OCI-LY1 (cell line): ENCODE measurements at regions not wholly inside any gene's neighbourhood (a gene's known extent, or its start where the extent isn't known, plus 50 kb on each side); places are given as distances from the start of the nearest gene placed in this dataset.

Experiments
- H2AFZ ChIP-seq: fragments of 200-600 bp; sonication (generic), shearing (Covaris generic); 2 replicates; pipeline ENCODE4 v1.6.0; 2014; ENCODE audit warnings: antibody characterized with exemption, mild to moderate bottlenecking, low read length
- H3F3A ChIP-seq: fragments of 200-600 bp; sonication (generic), shearing (Covaris generic); 2 replicates; pipeline ENCODE4 v1.6.0; 2014; ENCODE audit warnings: mild to moderate bottlenecking, antibody characterized with exemption, low read length, moderate library complexity; ENCODE audit not compliant: insufficient read depth
- H3K27ac ChIP-seq: fragments of 200-600 bp; sonication (generic); 2 replicates; pipeline ENCODE4 v1.5.1; 2014; ENCODE audit warnings: low read length, mixed run types, mild to moderate bottlenecking, low read depth; ENCODE audit not compliant: poor library complexity, severe bottlenecking
- H3K27me3 ChIP-seq: fragments of 200-600 bp; sonication (generic); 2 replicates; pipeline ENCODE4 v1.6.0; 2014; ENCODE audit warnings: antibody characterized with exemption, mild to moderate bottlenecking, low read length, moderate library complexity; ENCODE audit not compliant: insufficient read depth
- H3K36me3 ChIP-seq: fragments of 200-600 bp; sonication (generic); 2 replicates; pipeline ENCODE4 v1.6.1; 2014; ENCODE audit warnings: mild to moderate bottlenecking, antibody characterized with exemption, low read length, moderate library complexity, mixed read lengths; ENCODE audit not compliant: insufficient read depth
- H3K4me1 ChIP-seq: fragments of 200-600 bp; sonication (generic); 2 replicates; pipeline ENCODE4 v1.5.1; 2014; ENCODE audit warnings: mild to moderate bottlenecking, low read length, moderate library complexity; ENCODE audit not compliant: insufficient read depth, severe bottlenecking
- H3K4me2 ChIP-seq: fragments of 200-600 bp; sonication (generic), shearing (Covaris generic); 2 replicates; pipeline ENCODE4 v1.6.1; 2014; ENCODE audit warnings: low read length
- H3K4me3 ChIP-seq: fragments of 200-600 bp; sonication (generic); 2 replicates; pipeline ENCODE4 v1.5.1; 2014; ENCODE audit warnings: low read length, low read depth, mild to moderate bottlenecking, mixed read lengths; ENCODE audit not compliant: poor library complexity, severe bottlenecking
- H3K79me2 ChIP-seq: fragments of 200-600 bp; shearing (Covaris generic); 2 replicates; pipeline ENCODE4 v1.6.1; 2016; ENCODE audit warnings: mixed run types, low read length, mixed read lengths; ENCODE audit not compliant: insufficient read depth
- H3K9ac ChIP-seq: fragments of 200-600 bp; sonication (generic), shearing (Covaris generic); 2 replicates; pipeline ENCODE4 v1.6.1; 2014; ENCODE audit warnings: mild to moderate bottlenecking, low read length, mixed read lengths
- H3K9me2 ChIP-seq: fragments of 200-600 bp; sonication (generic), shearing (Covaris generic); 2 replicates; pipeline ENCODE4 v1.6.1; 2014; ENCODE audit warnings: low read depth, mild to moderate bottlenecking, low read length, mixed read lengths
- H3K9me3 ChIP-seq: fragments of 200-600 bp; shearing (Covaris generic); 2 replicates; pipeline ENCODE4 v1.6.1; 2014; ENCODE audit warnings: low read length, mixed read lengths
- H4K20me1 ChIP-seq: fragments of 200-600 bp; sonication (generic), shearing (Covaris generic); 2 replicates; pipeline ENCODE4 v1.6.0; 2016; ENCODE audit warnings: mild to moderate bottlenecking, low read length; ENCODE audit not compliant: insufficient read depth
- CTCF ChIP-seq: fragments of 200-600 bp; sonication (generic), shearing (Covaris generic); IDR thresholded peaks from 2 replicates; pipeline ENCODE4 v1.5.1; 2017; ENCODE audit warnings: mild to moderate bottlenecking, antibody characterized with exemption, low read length, moderate library complexity, mixed read lengths
- EZH2 ChIP-seq: fragments of 200-600 bp; sonication (generic), shearing (Covaris generic); IDR thresholded peaks from 2 replicates; pipeline ENCODE4 v1.8.0; 2017; ENCODE audit warnings: borderline replicate concordance, mixed run types, mild to moderate bottlenecking, antibody characterized with exemption, low read length, moderate library complexity, mixed read lengths

- no peaks in the 10 kb centered on the region for H3F3A ChIP-seq
- H3K4me3 ChIP-seq = no peak overlapping the region
- no peak overlapping the region for H3K9ac ChIP-seq
- no peak overlapping the region for H3K4me2 ChIP-seq
- H3K36me3 ChIP-seq = no peaks in the 10 kb centered on the region
- no peaks in the 10 kb centered on the region for H3K4me1 ChIP-seq
- TF ChIP-seq EZH2 (no peak), CTCF (no peak)
- H3K79me2 ChIP-seq = no peaks in the 10 kb centered on the region
- no peak overlapping the region for H2AFZ ChIP-seq
- no peaks in the 10 kb centered on the region for H3K9me3 ChIP-seq
- no peak overlapping the region for H3K27ac ChIP-seq
- H4K20me1 ChIP-seq = no peaks in the 10 kb centered on the region
- H3K27me3 ChIP-seq = no peaks in the 10 kb centered on the region
- no peaks in the 10 kb centered on the region for H3K9me2 ChIP-seq
Measured at GRCh38 chr4:141455651-141456050, 180.7 kb upstream of the IL15 start.

- no peak overlapping the region for H2AFZ ChIP-seq
- H3K27me3 ChIP-seq = no peaks in the 10 kb centered on the region
- H3K9ac ChIP-seq = no peak overlapping the region
- no peak overlapping the region for H3K4me2 ChIP-seq
- H3K79me2 ChIP-seq = no peaks in the 10 kb centered on the region
- no peaks in the 10 kb centered on the region for H3K9me3 ChIP-seq
- no peaks in the 10 kb centered on the region for H3F3A ChIP-seq
- H3K36me3 ChIP-seq = no peaks in the 10 kb centered on the region
- H3K4me3 ChIP-seq = no peak overlapping the region
- TF ChIP-seq EZH2 (no peak), CTCF (no peak)
- no peaks in the 10 kb centered on the region for H4K20me1 ChIP-seq
- no peak overlapping the region for H3K27ac ChIP-seq
- no peaks in the 10 kb centered on the region for H3K4me1 ChIP-seq
- no peaks in the 10 kb centered on the region for H3K9me2 ChIP-seq
Measured at GRCh38 chr4:141457653-141458052, 178.7 kb upstream of the IL15 start.

- TF ChIP-seq CTCF = no peak
- no peak for TF ChIP-seq EZH2
- Histone ChIP-seq H3K79me2 (no peaks in the 10 kb centered on the region), H4K20me1 (no peaks in the 10 kb centered on the region), H3K9ac (no peak overlapping the region), H3K27me3 (no peaks in the 10 kb centered on the region), H3K27ac (no peak overlapping the region), H3K9me2 (no peaks in the 10 kb centered on the region), H3K4me2 (no peak overlapping the region), H3K36me3 (no peaks in the 10 kb centered on the region), H3K4me3 (no peak overlapping the region), H2AFZ (no peak overlapping the region), H3K4me1 (no peaks in the 10 kb centered on the region), H3K9me3 (no peaks in the 10 kb centered on the region), H3F3A (no peaks in the 10 kb centered on the region)
Measured at GRCh38 chr4:141458501-141458900, 177.9 kb upstream of the IL15 start.
